HepG2 (cell line): ENCODE measurements at regions not wholly inside any gene's neighbourhood (a gene's known extent, or its start where the extent isn't known, plus 50 kb on each side); places are given as distances from the start of the nearest gene placed in this dataset.

Experiments
- CEBPB ChIP-seq: IDR thresholded peaks from 2 replicates; pipeline ENCODE4 v1.6.1; 2011; ENCODE audit warnings: low read depth, low read length, improper control_type of control experiment, borderline replicate concordance
- GABPA ChIP-seq, 2 experiments: IDR thresholded peaks; 2 replicates each; pipeline ENCODE4 v1.6.1; 2011 to 2016; ENCODE audit warnings: low read depth in 2 of 2, low read length in 1 of 2, missing biosample characterization in 1 of 2, missing genetic modification characterization in 1 of 2
- MBD4 ChIP-seq: IDR thresholded peaks from 2 replicates; pipeline ENCODE4 v1.6.1; 2012; ENCODE audit warnings: low read length, inconsistent platforms, borderline replicate concordance
- NONO ChIP-seq, 2 experiments: fragments of 450-650 bp in 1 of 2; sonication (generic) in 1 of 2; formaldehyde crosslinking in 1 of 2; IDR thresholded peaks in 1 of 2; conservative IDR thresholded peaks in 1 of 2; 2 replicates each; pipeline versions ENCODE4 v1.6.1 to v1.8.0; 2017 to 2022; ENCODE audit warnings: mild to moderate bottlenecking in 1 of 2, missing genetic modification reagents in 1 of 2, moderate library complexity in 1 of 2
- TOE1 ChIP-seq: sonication (generic); formaldehyde crosslinking; IDR thresholded peaks from 2 replicates; pipeline ENCODE4 v1.4.0; 2020; ENCODE audit warnings: mild to moderate bottlenecking, missing genetic modification reagents
- TF ChIP-seq, protein P1 (sequence below): sonication (generic); formaldehyde crosslinking; IDR thresholded peaks from 2 replicates; pipeline ENCODE4 v1.8.1; 2023; ENCODE audit warnings: mild to moderate bottlenecking, missing genetic modification reagents
- TF ChIP-seq, protein P2 (sequence below): sonication (generic); formaldehyde crosslinking; IDR thresholded peaks from 2 replicates; pipeline ENCODE4 v1.5.0; 2020; ENCODE audit warnings: mild to moderate bottlenecking, missing genetic modification reagents, moderate library complexity

DNA sequence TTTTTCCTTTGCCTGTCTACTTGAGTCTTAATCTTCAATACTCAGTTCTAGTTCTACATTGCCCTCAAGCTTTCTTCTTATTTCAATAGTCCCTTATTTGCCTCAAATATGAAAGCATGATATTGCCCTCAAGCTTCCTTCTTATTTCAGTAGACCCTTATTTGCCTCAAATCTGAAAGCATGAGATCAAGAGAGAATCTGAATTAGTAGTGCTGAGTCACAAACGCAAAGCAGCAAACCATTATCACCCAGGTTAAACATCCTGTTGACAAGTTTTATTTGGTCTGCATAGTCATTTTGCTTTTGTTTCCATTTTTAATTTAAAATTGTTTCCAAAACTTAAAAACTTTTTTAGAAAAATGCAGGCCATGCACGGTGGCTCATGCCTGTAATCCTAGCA, 583.3 kb upstream of the FSHR start:
- TF ChIP-seq TOE1 (CRISPR knock-in tag) (no peak), CEBPB (no peak), MBD4 (no peak), GABPA (IDR thresholded peaks at IDR 0.05; ENCODE audit: low read depth, low read length) (no peak), GABPA (CRISPR knock-in tag; IDR thresholded peaks at IDR 0.05; ENCODE audit: low read depth) (no peak), NONO (IDR thresholded peaks at IDR 0.05) (no peak), NONO (CRISPR knock-in tag; conservative IDR thresholded peaks at IDR 0.05) (no peak)
- TF ChIP-seq, protein P1, sequence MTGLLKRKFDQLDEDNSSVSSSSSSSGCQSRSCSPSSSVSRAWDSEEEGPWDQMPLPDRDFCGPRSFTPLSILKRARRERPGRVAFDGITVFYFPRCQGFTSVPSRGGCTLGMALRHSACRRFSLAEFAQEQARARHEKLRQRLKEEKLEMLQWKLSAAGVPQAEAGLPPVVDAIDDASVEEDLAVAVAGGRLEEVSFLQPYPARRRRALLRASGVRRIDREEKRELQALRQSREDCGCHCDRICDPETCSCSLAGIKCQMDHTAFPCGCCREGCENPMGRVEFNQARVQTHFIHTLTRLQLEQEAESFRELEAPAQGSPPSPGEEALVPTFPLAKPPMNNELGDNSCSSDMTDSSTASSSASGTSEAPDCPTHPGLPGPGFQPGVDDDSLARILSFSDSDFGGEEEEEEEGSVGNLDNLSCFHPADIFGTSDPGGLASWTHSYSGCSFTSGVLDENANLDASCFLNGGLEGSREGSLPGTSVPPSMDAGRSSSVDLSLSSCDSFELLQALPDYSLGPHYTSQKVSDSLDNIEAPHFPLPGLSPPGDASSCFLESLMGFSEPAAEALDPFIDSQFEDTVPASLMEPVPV (CRISPR knock-in tag), result no peak
- TF ChIP-seq, protein P2, sequence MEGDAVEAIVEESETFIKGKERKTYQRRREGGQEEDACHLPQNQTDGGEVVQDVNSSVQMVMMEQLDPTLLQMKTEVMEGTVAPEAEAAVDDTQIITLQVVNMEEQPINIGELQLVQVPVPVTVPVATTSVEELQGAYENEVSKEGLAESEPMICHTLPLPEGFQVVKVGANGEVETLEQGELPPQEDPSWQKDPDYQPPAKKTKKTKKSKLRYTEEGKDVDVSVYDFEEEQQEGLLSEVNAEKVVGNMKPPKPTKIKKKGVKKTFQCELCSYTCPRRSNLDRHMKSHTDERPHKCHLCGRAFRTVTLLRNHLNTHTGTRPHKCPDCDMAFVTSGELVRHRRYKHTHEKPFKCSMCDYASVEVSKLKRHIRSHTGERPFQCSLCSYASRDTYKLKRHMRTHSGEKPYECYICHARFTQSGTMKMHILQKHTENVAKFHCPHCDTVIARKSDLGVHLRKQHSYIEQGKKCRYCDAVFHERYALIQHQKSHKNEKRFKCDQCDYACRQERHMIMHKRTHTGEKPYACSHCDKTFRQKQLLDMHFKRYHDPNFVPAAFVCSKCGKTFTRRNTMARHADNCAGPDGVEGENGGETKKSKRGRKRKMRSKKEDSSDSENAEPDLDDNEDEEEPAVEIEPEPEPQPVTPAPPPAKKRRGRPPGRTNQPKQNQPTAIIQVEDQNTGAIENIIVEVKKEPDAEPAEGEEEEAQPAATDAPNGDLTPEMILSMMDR, result no peak
